ENCODE measurements at regions not wholly inside any gene's neighbourhood (a gene's known extent, or its start where the extent isn't known, plus 50 kb on each side); places are given as distances from the start of the nearest gene placed in this dataset.

- ChIA-PET POLR2A (no interaction called here), CTCF (no interaction called here)
- Histone ChIP-seq H3K4me2 (no peak overlapping the region), H2AFZ (ENCODE audit: low read depth) (no peak overlapping the region), H3F3A (replicated peaks; ENCODE audit: insufficient read depth) (no peaks in the 10 kb centered on the region), H3K27ac (ENCODE audit: low read depth in 2 of 2, low read length in 1 of 2) (no peak overlapping the region), H3K9ac (no peak overlapping the region), H3K27me3 (ENCODE audit: insufficient read depth) (no peaks in the 10 kb centered on the region), H3K79me2 (ENCODE audit: insufficient read depth) (no peaks in the 10 kb centered on the region), H3K36me3 (replicated peaks in 1 of 2; ENCODE audit: control insufficient read depth in 1 of 2, insufficient read depth in 2 of 2, low read length in 1 of 2) (no peaks in the 10 kb centered on the region), H4K20me1 (ENCODE audit: insufficient read depth) (no peaks in the 10 kb centered on the region), H3K4me1 (ENCODE audit: control insufficient read depth in 1 of 2, insufficient read depth in 2 of 2, low read depth in 1 of 2, low read length in 1 of 2) (no peaks in the 10 kb centered on the region), H3K9me3 (no peaks in the 10 kb centered on the region), H3K4me3 (ENCODE audit: low read depth in 2 of 2, low read length in 1 of 2) (no peak overlapping the region), H3K9me2 (no peaks in the 10 kb centered on the region)
- DNase-seq = no peak
- TF ChIP-seq FOXM1 (IDR thresholded peaks at IDR 0.05; ENCODE audit: low read depth) = no peak
- TF ChIP-seq TCF12 (IDR thresholded peaks at IDR 0.05) = no peak
- no peak for TF ChIP-seq FOXJ3 (CRISPR knock-in tag; IDR thresholded peaks at IDR 0.05)
- TF ChIP-seq ZBTB33 (IDR thresholded peaks at IDR 0.05; ENCODE audit: borderline replicate concordance, low read depth) = no peak
- TF ChIP-seq RCOR1 (IDR thresholded peaks at IDR 0.05; ENCODE audit: low read length) = no peak
- TF ChIP-seq NFIC (IDR thresholded peaks at IDR 0.05; ENCODE audit: borderline replicate concordance) = no peak
- no peak for TF ChIP-seq SIN3A (IDR thresholded peaks at IDR 0.05; ENCODE audit: borderline replicate concordance, low read depth, low read length)
- TF ChIP-seq USF1 (IDR thresholded peaks at IDR 0.05; ENCODE audit: borderline replicate concordance, low read depth) = no peak
- no peak for TF ChIP-seq RFX5 (IDR thresholded peaks at IDR 0.05; ENCODE audit: low read length)
- no peak for TF ChIP-seq CHD2 (IDR thresholded peaks at IDR 0.05; ENCODE audit: low read length, partially characterized antibody)
- TF ChIP-seq EZH2phosphoT487 (IDR thresholded peaks at IDR 0.05; ENCODE audit: borderline replicate concordance, low read depth) = no peak
- no peak for TF ChIP-seq PBX3 (IDR thresholded peaks at IDR 0.05)
- no peak for TF ChIP-seq SMC3 (IDR thresholded peaks at IDR 0.05; ENCODE audit: low read depth, low read length)
- TF ChIP-seq YY1 (IDR thresholded peaks at IDR 0.05; ENCODE audit: low read depth) = no peak
- no peak for TF ChIP-seq REST (IDR thresholded peaks at IDR 0.05; ENCODE audit: low read depth, low read length)
- no peak for TF ChIP-seq TEAD4 (IDR thresholded peaks at IDR 0.05; ENCODE audit: borderline replicate concordance, insufficient read depth)
- 0% methylated on average over 4 of the region's 4 CpGs for whole genome bisulfite sequencing (ENCODE audit: low lambda C conversion rate)
Observed at GRCh38 chr7:121796381-121796780, 76.6 kb upstream of the PTPRZ1 start.

Data from SK-N-SH (cell line).